ENCODE measurements at regions not wholly inside any gene's neighbourhood (a gene's known extent, or its start where the extent isn't known, plus 50 kb on each side); places are given as distances from the start of the nearest gene placed in this dataset.

DNA sequence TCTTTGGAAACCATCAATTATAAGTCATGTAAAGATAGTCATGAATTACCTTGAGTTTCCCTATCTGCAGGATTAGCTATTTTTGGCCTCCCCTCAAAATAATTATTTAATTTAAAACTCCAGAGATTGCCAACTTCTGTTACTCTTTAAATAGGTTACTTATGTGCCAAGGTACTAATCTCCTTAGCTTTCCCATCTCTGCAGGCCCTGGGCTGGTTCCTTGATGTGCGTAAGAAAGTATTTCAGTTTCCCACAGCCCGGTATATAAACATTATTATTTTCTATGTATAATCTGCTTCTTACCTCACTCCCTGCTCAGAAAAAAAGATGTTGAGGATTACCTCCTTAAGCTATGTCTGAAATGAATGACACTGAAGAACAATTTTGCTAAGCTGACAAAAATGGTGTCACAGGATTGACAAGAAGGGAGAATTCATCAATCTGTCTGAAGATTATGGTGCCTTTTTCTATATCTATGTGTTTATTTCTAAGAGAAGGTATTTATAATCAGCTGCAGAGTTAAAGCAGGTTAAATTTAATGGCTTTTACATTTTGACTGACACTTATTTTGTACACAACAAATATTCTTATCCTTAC lies 1697.2 kb upstream of the PCDH20 start:
- DNase-seq: no peak

DNA sequence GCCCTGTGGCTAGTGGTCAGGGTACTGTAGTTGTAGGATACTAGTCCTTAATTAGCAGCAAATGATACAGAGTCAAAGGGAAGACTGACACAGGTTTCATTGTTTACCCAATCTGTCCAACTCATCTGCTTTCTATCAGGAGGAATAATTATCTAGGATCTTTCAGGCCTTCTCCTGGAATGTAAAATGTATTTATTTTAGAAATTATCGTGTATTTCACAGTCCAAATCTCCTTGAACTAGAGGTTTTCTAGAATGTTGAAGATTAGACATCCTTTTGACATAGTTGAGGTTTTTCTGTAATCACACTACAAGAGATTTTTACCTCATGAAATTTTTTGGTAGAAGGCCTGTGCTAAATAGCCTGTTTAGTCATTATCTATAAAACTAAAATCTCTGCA lies 1694.8 kb upstream of the PCDH20 start:
- DNase-seq: no peak

DNA sequence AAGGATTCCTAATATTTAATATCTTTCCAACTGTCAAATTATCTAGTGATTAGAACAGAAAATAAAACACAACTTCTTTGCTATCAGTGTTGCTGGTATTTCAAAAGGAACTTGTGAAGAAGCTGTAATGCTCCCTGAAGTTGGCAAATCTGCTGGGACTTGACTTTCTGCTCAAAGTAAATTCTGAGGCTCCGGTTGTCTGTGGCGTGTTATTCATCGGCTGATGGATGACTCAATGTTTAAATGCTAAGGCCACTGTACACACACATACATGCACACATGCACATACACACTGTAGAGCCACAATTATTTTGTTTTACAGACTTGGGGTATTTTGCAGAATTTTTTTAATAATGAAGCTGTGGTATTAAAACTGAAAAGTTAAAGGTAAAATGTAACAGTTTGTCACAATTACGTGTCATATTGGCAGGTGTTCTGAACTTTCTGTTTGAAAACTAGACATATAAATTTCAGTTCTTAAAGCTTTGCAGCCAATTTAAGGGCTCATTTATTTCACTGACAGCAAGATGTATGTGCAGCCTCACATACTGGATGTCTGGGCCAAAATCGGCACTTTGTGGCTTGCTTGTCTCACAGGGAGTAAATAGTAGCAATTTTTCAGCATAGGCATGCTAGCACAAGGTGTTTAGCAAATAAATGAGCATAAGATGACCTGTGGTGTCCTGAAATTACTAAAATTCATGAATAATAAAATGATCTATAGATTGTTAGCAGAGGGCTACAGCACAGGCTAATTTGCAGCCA lies 1691.7 kb upstream of the PCDH20 start:
- DNase-seq: no peak

DNA sequence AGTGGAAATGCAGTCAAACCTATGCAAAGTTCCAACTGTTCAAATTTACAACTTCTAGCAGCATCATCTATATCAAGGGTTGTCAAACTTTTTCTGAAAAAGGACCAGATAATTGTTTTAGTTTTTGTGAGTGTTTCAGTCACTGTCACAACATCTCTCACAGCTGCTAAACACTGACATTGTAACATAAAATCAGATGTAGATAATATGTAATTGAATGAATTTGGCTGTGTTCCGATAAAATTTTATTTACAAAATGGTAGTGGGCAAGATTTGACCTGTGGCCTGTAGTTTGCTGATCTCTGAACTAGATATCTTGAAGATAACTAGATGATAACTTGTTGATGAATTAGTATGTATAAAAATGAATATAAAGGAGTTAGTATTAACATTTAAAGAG lies 1679.1 kb upstream of the PCDH20 start:
- DNase-seq: no peak

DNA sequence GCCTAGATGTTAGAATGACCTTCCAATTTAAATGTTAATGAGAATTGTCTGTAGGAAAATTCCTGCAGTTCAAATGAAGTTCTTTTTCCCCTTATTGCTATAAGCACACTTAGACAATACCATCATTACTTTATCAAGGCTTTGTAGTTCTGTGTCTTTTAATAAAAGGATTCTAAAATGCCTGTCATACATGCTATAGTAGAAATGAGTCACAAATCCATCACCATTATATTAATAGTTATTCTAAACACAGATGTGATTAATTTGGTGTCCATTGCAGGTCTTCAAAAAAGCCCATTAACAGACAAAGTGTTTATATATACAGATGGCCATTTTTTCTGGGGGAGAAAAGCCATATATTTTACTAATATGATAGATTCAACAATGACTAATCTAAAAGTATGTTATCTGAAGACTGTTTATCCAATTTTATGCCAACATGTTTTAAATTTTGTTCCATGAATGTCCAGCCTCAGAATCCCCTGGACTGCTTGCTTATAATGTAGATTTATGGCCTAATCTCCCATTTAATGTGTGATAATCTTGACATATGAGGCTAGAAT lies 1678.3 kb upstream of the PCDH20 start:
- DNase-seq: no peak

DNA sequence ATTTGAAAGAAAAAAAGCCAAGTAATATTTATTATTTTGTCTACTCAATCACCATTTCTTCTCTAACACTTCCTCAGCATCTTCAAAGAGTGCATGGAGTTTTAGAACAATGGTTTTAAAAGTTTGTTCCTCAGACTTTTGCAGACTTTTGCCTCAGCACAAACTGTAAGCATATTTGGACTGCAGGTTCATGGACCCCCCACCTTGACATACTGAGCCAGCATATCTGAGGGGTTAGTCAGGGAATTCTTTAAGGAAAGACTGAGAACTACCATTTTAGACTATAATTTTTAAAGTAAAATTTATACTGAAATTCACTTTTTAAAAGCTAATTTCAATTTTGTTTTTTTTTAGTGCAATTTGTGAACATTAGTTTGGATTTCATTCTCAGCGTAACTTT lies 1676.8 kb upstream of the PCDH20 start:
- no peak for DNase-seq

DNA sequence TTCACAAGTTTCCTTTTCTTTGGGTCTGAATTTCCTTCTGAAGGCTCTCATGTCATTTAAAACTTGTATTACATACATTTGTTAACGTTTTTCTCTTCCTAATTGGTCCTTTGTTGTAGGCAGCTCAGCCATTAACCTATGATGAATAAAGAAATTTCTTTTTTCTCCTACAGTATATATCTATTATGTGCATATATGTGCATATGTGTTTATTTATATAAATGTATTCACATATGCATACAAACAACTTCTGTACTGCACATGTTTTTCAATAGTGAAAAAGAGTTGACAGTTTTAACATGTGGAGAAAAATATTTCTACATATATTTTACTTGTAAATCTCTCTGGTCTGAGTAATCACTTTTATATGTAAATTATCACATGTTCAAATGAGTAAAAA lies 1674.9 kb upstream of the PCDH20 start:
- no peak for DNase-seq

DNA sequence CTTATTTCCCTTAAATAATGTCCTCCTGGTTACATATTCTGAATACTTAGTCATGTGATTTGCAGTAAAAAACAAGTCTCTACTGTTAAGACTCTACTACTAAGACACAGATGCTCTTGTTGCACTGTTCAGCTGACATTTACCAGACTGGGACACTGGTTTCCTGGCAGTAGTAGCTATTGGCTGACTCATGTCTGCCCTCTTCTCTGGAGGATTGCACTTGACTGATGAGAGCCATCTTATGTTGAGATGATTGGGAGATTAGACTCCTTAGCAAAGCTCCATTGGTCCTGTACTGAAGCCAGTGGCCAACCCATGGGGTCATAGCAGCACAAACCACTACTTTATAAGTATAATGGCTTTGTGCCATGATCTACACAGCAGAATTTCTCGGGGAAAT lies 1672.6 kb upstream of the PCDH20 start:
- no peak for DNase-seq

DNA sequence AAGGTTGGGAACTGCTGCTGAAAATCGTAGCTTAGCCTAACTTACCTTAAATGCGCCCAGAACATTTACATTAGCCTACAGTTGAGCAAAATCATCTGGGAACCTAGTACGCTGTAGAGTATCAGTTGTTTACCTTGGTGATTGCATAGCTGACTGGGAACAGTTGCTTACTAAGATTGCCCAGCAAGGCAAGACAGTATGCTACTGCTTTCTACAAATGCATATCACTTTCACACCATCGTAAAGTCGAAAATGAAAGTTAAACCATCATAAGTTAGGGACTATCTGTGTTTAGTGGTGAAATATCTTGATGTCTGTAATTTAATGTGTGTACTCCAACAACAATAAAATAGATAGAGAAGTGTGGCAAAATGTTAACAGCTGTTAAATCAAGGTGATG lies 1670.6 kb upstream of the PCDH20 start:
- no peak for DNase-seq

DNA sequence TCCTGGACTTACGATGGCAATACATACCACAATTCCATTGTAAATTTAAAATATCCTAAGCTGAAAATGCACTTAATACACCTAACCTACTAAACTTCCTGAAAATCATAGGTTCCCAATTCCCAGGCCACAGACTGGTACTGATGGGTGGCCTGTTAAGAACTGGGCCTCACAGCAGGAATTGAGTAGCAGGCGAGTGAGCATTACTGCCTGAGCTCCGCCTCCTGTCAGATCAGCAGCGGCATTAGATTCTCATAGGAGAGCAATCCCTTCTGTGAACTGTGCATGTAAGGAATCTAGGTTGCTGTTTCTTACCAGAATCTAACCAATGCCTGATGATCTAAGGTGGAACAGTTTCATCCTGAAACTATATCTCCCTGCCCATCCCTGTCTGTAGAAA lies 1670.2 kb upstream of the PCDH20 start:
- no peak for DNase-seq

DNA sequence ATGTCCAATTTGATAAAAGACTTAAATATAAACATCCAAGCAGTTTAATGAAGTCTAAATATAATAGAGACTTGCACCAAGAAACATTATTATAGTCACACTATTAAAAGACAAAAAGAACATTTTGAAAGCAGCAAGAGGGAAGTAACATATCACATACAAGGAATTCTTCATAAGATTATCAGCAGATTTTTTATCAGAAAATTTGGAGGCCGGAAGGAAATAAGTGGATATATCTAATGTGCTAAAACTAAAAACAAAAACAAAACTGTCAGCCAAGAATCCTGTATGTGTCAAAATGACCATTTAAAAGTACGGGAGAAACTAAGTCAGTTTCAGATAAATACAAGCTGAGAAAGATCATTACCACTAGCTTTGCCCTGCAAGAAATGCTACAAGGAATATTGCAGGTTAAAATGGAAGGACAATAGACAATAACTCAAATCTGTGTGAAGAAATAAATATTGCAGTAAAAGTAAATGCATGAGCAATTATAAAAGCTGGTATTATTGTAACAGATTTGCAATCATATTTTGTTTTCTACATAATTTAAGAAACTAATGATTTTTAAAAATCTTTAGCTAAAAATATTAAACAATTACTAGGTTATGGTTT lies 1665.9 kb upstream of the PCDH20 start:
- DNase-seq: no peak

DNA sequence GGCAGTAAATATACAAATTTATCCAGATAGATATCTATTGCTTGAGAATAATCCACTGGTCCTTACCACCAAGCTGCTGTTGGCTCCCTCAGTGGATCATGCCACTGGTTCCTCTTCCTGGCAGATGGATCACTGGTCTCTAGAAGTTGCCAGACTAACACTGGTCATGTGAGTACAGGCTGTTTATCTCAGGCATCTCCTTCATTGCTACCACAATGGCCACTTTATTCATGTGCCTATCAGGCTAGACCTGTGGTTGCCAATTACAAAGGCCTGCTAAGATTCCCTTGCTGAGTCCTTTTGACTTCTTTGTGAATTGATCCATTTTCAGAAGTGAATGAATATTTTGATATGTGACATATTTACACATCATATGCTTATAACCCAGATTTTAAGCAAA lies 1659.5 kb upstream of the PCDH20 start:
- no peak for DNase-seq

DNA sequence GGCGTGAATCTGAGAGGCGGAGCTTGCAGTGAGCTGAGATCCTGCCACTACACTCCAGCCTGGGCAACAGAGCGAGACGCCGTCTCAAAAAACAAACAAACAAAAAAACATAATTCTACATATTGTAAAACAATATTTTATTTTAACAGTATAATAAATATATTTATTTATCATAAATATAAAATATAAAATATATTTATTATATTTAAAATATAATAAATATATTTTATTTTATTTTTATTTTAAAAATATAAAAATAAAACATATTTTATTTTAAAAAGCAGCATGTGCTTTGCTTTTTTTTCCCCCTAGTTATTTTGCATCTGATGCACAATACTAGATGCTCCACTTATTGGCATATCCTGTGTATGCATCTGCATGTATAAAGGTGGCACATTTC lies 1634.6 kb upstream of the PCDH20 start:
- DNase-seq: no peak

DNA sequence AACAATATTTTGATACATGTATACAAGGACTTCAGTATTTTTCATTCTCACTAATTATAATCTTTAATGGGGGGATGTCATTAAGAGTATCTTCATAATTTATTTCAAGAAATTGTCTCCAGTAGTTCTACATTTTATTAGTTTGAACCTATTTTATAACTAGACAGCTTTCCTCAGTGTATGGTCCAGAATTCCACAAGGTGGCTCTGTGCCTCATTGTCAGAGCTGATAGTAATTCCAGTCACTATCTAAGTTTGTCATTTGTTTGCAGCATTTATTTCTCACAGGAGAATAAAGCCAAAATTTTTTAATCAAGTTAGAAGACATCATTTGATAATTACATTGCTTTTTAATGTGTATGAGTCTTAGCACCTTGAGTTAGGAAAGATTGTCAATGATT lies 1633.0 kb upstream of the PCDH20 start:
- no peak for DNase-seq

DNA sequence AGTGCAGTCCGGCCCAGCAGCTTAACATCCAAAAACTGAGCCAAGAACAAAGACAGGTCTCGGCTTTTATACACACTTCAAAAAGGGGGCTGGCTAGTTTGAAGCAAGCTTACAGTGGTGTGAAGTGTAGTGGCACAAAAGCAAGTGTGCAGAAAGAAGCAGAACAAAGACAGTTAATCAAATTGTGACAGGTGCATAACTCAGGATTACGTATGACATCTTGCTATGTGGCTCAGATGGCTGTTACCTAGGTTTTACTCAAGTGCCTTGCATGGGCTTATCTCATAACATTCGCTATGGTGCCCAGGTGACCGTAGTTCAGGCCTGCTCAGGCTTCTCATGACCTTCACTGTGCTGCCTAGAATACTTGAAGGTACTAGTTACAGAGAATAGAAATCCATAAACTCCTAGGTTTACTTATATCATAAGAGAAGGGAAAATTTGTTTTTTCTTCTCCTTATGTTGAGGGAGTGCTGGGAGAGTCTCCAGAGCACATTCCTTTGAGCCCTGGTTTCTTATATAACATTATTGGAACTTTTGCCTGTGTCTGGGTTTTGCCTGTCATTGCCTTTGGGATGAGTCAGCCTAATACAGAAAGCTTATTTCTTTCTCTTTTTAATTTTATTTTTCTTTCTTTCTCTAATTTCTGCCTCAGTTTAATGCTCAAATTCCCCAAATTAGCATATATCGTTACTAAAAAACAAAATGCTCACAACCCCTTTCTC lies 1629.1 kb upstream of the PCDH20 start:
- DNase-seq: no peak

DNA sequence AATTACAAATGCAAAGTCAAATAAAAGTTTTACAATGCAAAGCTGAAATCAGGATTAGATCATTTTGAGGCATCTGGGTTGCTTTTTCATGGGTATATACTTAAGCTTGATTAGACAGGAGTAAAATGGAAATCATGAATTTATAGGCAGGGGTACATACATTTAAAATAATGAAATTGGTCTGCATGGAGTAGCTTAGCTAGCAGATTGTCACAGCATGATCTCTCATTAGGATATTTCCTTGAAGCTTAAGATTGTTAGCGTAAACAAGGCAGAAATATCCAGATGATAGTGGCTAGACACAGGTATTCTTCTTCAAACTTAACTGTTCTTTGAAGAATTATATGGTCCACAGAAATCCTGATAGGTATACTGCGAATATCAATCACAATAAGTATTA lies 1627.0 kb upstream of the PCDH20 start:
- no peak for DNase-seq

DNA sequence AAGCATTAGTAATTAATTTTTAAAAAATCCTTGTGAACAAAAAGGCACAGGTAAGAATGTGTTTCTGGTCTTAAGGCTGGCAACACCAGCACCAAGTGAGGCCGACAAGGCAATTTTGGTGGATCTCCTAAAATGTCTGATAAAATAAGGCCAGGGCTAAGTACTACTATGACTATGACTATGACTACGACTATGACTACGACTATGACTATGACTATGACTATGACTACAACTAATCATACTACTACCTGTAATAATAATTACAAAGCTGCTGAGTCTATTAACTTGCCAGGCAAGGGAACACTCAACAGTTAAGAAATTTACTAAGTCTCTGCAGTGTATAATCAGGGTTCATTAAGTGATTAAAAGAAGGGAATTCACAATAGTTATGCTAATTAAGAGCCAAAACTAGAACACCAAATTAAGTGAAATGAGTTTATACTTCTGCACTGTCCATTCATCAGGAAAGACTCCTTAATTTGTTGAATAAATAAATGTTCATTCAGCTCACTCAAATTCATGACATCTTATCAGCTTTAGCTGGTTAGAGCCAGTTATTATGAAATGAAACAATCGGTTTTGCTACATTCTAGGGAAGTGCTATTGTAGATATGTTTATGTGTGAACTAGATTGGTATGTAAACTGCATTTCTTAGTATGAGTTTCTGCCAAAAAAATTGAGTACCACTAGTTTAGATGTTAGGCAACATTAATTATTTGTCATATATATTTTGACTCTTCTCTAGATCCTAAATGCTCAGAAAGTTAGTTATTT lies 1626.2 kb upstream of the PCDH20 start:
- DNase-seq: no peak

DNA sequence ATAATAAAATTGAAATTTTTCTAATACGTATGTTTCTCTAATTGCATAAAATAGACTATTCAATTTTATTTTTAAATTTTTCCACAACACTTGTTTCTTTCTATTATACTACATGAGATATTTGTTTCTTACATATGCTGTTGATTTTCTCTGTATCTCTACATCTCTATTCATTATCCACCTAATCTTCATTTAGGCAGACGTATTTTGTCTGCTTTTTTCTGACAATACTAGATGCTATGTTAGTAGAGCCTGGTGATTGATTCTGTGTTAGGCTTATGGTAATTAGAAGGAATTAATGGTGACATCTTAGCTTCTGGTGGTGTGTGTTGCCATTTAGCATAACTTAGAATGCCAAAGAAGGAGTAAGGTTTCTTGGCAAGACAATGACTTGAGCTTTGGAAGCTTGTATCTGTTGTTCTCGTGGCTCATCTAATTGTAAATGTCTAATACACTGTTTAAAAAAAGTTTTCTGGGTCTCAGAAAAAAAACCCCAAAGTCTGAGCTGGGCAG lies 1610.7 kb upstream of the PCDH20 start:
- DNase-seq: no peak

DNA sequence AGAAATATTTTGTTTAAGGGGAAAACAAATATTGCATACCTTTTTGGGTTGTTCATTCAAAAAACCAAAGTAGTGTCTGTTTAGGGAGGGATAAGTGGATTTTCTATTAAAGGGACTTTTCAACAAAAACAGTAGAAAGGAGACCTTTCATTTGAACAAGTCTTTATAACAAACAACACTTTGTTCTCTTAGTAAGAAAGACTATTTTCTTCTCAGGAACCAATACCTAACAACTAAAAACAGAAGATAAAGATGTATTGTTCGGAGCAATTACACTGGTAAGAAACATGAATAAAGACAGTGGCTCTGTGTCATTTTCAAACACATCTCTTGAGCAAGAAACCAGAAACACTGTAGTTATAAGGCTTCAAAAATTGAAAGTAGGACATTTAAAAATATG lies 1610.1 kb upstream of the PCDH20 start:
- DNase-seq: no peak

DNA sequence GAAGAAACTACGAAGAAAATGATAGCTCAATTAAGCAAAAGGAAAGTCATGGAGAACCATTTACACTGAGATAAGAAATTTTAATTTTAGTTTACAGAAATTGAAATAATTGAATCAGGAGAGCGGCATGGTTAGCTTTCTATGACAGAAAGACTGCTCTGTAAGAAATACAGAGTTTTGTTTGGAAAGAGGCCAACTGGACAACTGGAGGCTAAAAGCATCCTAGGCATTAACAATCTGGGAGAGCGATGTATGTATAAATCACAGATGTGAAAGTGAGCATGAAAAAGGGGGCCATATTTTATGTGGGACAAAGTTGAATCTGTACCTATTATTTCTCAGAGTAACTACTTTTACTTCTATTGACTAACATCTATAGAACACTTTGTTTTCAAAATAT lies 1608.8 kb upstream of the PCDH20 start:
- no peak for DNase-seq

DNA sequence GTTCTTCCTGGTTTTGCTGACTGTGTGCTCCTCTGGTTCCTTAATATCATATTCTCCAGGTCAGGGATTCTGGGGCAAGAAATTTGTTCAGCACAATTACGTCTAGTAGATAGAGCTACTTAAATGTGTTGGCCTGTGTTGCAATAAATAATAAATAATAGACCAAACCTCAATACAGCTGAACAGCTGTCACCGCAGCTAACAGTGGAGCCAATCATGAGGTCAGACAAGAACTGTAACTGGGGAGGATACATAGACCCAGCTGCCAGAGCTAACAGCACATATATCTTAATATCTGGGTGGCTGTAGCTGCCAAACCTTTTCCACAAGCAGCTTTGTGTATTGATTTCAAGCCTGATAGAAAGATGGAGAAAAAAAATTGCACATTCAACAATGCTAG lies 1596.3 kb upstream of the PCDH20 start:
- DNase-seq: no peak

DNA sequence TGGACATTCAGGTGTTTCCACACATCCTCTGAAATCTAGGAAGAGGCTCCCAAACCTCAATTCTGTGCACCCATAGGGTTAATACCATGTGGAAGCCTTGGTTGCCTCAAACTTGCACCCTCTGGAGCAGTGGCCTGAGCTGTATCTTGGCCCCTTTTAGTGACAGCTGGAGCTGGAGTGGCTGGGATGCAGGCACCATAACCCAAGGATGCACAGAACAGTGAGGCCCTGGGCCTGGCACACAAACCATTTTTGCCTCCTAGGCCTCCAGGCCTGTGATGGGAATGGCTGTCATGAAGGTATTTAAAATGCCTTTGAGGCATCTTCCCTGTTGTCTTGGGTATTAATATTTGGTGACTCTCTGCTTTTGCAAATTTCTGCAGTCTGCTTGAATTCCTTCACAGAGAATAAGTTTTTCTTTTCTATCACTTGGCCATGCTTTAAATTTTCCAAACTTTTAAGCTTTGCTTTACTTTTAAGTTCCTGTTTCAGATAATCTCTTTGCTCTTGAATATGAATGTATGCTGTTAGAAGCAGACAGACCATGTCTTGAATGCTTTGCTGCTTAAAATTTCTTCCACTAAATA lies 1594.5 kb upstream of the PCDH20 start:
- no peak for DNase-seq
